ENCODE measurements at regions not wholly inside any gene's neighbourhood (a gene's known extent, or its start where the extent isn't known, plus 50 kb on each side); places are given as distances from the start of the nearest gene placed in this dataset.

- TF ChIP-seq CTCF (conservative IDR thresholded peaks at IDR 0.05; ENCODE audit: low read length) = no peak
- no peak for TF ChIP-seq EZH2phosphoT487 (IDR thresholded peaks at IDR 0.05; ENCODE audit: borderline replicate concordance)
Observed at GRCh38 chr22:44591146-44591790, 93.2 kb upstream of the RTL6 start.

All from Loucy (cell line).